ENCODE measurements at regions not wholly inside any gene's neighbourhood (a gene's known extent, or its start where the extent isn't known, plus 50 kb on each side); places are given as distances from the start of the nearest gene placed in this dataset.

- no peak overlapping the region for H3K27ac ChIP-seq (ENCODE audit: low read depth, low read length)
- no peaks in the 10 kb centered on the region for H3K9me3 ChIP-seq (ENCODE audit: control insufficient read depth, insufficient read depth, low read depth, low read length)
- no peaks in the 10 kb centered on the region for H3K36me3 ChIP-seq (ENCODE audit: control insufficient read depth, insufficient read depth, low read length)
- H3K27me3 ChIP-seq (ENCODE audit: control insufficient read depth, insufficient read depth, low read length), result no peaks in the 10 kb centered on the region
- H3K9ac ChIP-seq (ENCODE audit: low read length), result no peak overlapping the region
- H3K4me3 ChIP-seq (ENCODE audit: low read depth, low read length), result no peak overlapping the region
- H3K4me1 ChIP-seq (ENCODE audit: control insufficient read depth, insufficient read depth, low read length), result no peaks in the 10 kb centered on the region
These were observed 295.4 kb upstream of the PPFIA2 start for GRCh38 chr12:82054566-82054965.

- H3K36me3 ChIP-seq (ENCODE audit: control insufficient read depth, insufficient read depth, low read length), result no peaks in the 10 kb centered on the region
- H3K4me3 ChIP-seq (ENCODE audit: low read depth, low read length), result no peak overlapping the region
- no peak overlapping the region for H3K27ac ChIP-seq (ENCODE audit: low read depth, low read length)
- H3K4me1 ChIP-seq (ENCODE audit: control insufficient read depth, insufficient read depth, low read length), result no peaks in the 10 kb centered on the region
- H3K9me3 ChIP-seq (ENCODE audit: control insufficient read depth, insufficient read depth, low read depth, low read length), result no peaks in the 10 kb centered on the region
- H3K27me3 ChIP-seq (ENCODE audit: control insufficient read depth, insufficient read depth, low read length), result no peaks in the 10 kb centered on the region
- no peak overlapping the region for H3K9ac ChIP-seq (ENCODE audit: low read length)
These were observed 288.3 kb upstream of the PPFIA2 start for GRCh38 chr12:82047446-82047845.

DNA sequence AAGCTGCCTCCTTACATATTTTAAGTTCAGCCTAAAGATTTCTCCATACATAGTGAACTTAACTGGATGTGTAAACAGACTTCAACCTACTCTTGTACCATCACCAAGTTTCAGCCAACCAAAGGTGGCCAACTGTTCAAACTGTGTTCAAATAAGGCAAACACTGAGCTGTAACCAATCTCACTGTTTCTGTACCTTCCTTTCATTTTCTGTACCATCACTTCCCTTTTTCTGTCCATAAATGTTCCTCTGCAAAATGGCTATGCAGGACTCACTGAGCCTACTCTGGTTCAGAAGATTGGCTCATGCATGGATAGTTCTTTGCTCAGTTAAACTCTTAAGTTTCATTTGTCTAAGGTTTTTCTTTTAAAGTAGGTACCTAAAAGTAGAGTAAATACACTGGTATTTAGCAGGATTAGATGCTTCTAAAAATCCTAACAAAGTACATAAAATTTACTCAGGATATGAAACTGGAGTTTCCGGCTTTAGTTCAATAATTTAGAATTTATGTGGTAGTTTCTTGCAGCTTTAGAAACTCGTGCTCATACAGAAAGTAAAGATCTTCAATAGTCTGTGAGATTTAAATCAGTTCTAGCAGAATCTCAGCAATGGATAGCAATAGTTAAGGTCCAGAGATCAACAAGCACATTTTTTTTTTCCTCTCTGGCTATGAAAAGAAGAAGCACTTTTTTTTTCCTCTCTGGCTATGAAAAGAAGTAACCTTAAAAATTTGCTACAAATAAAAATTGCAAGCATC, 282.0 kb upstream of the PPFIA2 start:
- no peaks in the 10 kb centered on the region for H3K9me3 ChIP-seq (ENCODE audit: control insufficient read depth, insufficient read depth, low read depth, low read length)
- H3K27me3 ChIP-seq (ENCODE audit: control insufficient read depth, insufficient read depth, low read length), result no peaks in the 10 kb centered on the region
- H3K27ac ChIP-seq (ENCODE audit: low read depth, low read length), result no peak overlapping the region
- no peak overlapping the region for H3K4me3 ChIP-seq (ENCODE audit: low read depth, low read length)
- no peak overlapping the region for H3K9ac ChIP-seq (ENCODE audit: low read length)
- no peaks in the 10 kb centered on the region for H3K36me3 ChIP-seq (ENCODE audit: control insufficient read depth, insufficient read depth, low read length)
- no peaks in the 10 kb centered on the region for H3K4me1 ChIP-seq (ENCODE audit: control insufficient read depth, insufficient read depth, low read length)

DNA sequence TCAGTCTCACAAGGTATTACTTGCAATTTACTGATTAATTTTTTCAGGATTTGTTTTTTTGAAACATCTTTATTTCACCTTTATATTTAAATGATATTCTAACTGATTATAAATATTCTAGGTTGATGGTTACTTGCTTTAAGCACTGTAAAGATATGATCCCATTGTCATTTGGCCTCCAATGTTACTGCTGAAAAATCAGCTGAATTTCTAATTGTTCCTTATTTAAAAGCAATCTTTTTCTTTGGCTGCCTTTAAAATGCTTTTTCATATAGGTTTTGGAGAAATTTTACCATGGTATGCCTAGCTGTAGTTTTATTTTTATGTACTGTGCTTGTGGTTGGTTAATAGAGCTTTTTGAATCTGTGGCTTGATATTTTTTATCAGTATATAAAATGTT, 275.6 kb upstream of the PPFIA2 start:
- Histone ChIP-seq H3K27ac (ENCODE audit: low read depth, low read length) (no peak overlapping the region), H3K9me3 (ENCODE audit: control insufficient read depth, insufficient read depth, low read depth, low read length) (no peaks in the 10 kb centered on the region; the same call in 1 of the 2 replicates), H3K27me3 (ENCODE audit: control insufficient read depth, insufficient read depth, low read length) (no peaks in the 10 kb centered on the region), H3K4me3 (ENCODE audit: low read depth, low read length) (no peak overlapping the region), H3K4me1 (ENCODE audit: control insufficient read depth, insufficient read depth, low read length) (no peaks in the 10 kb centered on the region), H3K9ac (ENCODE audit: low read length) (no peak overlapping the region), H3K36me3 (ENCODE audit: control insufficient read depth, insufficient read depth, low read length) (no peaks in the 10 kb centered on the region)

GRCh38 chr12:82029936-82030335, 270.8 kb upstream of the PPFIA2 start:
- H3K36me3 ChIP-seq (ENCODE audit: control insufficient read depth, insufficient read depth, low read length), result no peaks in the 10 kb centered on the region
- H3K9ac ChIP-seq (ENCODE audit: low read length), result no peak overlapping the region
- H3K4me1 ChIP-seq (ENCODE audit: control insufficient read depth, insufficient read depth, low read length), result no peaks in the 10 kb centered on the region
- H3K9me3 ChIP-seq (ENCODE audit: control insufficient read depth, insufficient read depth, low read depth, low read length), result no peaks in the 10 kb centered on the region
- no peak overlapping the region for H3K27ac ChIP-seq (ENCODE audit: low read depth, low read length)
- no peak overlapping the region for H3K4me3 ChIP-seq (ENCODE audit: low read depth, low read length)
- no peaks in the 10 kb centered on the region for H3K27me3 ChIP-seq (ENCODE audit: control insufficient read depth, insufficient read depth, low read length)

GRCh38 chr12:82028772-82029171, 269.6 kb upstream of the PPFIA2 start:
- H3K9ac ChIP-seq (ENCODE audit: low read length), result no peak overlapping the region
- no peaks in the 10 kb centered on the region for H3K4me1 ChIP-seq (ENCODE audit: control insufficient read depth, insufficient read depth, low read length)
- H3K27me3 ChIP-seq (ENCODE audit: control insufficient read depth, insufficient read depth, low read length), result no peaks in the 10 kb centered on the region
- H3K9me3 ChIP-seq (ENCODE audit: control insufficient read depth, insufficient read depth, low read depth, low read length), result no peaks in the 10 kb centered on the region
- no peak overlapping the region for H3K27ac ChIP-seq (ENCODE audit: low read depth, low read length)
- H3K36me3 ChIP-seq (ENCODE audit: control insufficient read depth, insufficient read depth, low read length), result no peaks in the 10 kb centered on the region
- H3K4me3 ChIP-seq (ENCODE audit: low read depth, low read length), result no peak overlapping the region

- Histone ChIP-seq H3K4me3 (ENCODE audit: low read depth, low read length) (no peak overlapping the region), H3K36me3 (ENCODE audit: control insufficient read depth, insufficient read depth, low read length) (no peaks in the 10 kb centered on the region), H3K4me1 (ENCODE audit: control insufficient read depth, insufficient read depth, low read length) (no peaks in the 10 kb centered on the region), H3K9me3 (ENCODE audit: control insufficient read depth, insufficient read depth, low read depth, low read length) (no peaks in the 10 kb centered on the region), H3K27me3 (ENCODE audit: control insufficient read depth, insufficient read depth, low read length) (no peaks in the 10 kb centered on the region), H3K27ac (ENCODE audit: low read depth, low read length) (no peak overlapping the region), H3K9ac (ENCODE audit: low read length) (no peak overlapping the region)
These were observed 268.5 kb upstream of the PPFIA2 start for GRCh38 chr12:82027612-82028011.

GRCh38 chr12:82025462-82025861, 266.3 kb upstream of the PPFIA2 start:
- Histone ChIP-seq H3K36me3 (ENCODE audit: control insufficient read depth, insufficient read depth, low read length) (no peaks in the 10 kb centered on the region), H3K4me3 (ENCODE audit: low read depth, low read length) (no peak overlapping the region), H3K27me3 (ENCODE audit: control insufficient read depth, insufficient read depth, low read length) (no peaks in the 10 kb centered on the region), H3K27ac (ENCODE audit: low read depth, low read length) (no peak overlapping the region), H3K9me3 (ENCODE audit: control insufficient read depth, insufficient read depth, low read depth, low read length) (no peaks in the 10 kb centered on the region), H3K4me1 (ENCODE audit: control insufficient read depth, insufficient read depth, low read length) (no peaks in the 10 kb centered on the region), H3K9ac (ENCODE audit: low read length) (no peak overlapping the region)

DNA sequence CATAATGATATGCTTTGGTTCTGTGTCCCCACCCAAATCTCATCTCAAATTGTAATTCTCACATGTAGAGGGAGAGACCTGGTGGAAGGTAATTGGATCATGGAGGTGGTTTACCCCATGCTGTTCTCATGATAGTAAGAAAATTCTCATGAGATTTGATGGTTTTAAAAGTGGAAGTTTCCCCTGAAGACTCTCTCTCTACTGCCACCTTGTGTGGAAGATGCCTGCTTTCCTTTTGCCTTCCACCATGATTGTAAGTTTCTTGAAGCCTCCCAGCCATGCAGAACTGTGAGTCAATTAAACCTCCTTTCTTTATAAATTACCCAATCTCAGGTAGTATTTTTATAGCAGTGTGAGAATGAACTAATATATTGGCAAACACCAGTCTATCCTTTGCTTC, 260.4 kb upstream of the PPFIA2 start:
- Histone ChIP-seq H3K9ac (ENCODE audit: low read length) (no peak overlapping the region), H3K4me1 (ENCODE audit: control insufficient read depth, insufficient read depth, low read length) (no peaks in the 10 kb centered on the region), H3K27me3 (ENCODE audit: control insufficient read depth, insufficient read depth, low read length) (no peaks in the 10 kb centered on the region), H3K36me3 (ENCODE audit: control insufficient read depth, insufficient read depth, low read length) (no peaks in the 10 kb centered on the region), H3K4me3 (ENCODE audit: low read depth, low read length) (no peak overlapping the region), H3K9me3 (ENCODE audit: control insufficient read depth, insufficient read depth, low read depth, low read length) (peaks cover 9% of the 10 kb centered on the region; the same call in 1 of the 2 replicates), H3K27ac (ENCODE audit: low read depth, low read length) (no peak overlapping the region)

GRCh38 chr12:82015623-82016347, 256.6 kb upstream of the PPFIA2 start:
- no peaks in the 10 kb centered on the region for H3K27me3 ChIP-seq (ENCODE audit: control insufficient read depth, insufficient read depth, low read length)
- H3K4me1 ChIP-seq (ENCODE audit: control insufficient read depth, insufficient read depth, low read length), result no peaks in the 10 kb centered on the region
- no peak overlapping the region for H3K9ac ChIP-seq (ENCODE audit: low read length)
- no peak overlapping the region for H3K27ac ChIP-seq (ENCODE audit: low read depth, low read length)
- peaks cover 9% of the 10 kb centered on the region; the same call in 1 of the 2 replicates for H3K9me3 ChIP-seq (ENCODE audit: control insufficient read depth, insufficient read depth, low read depth, low read length)
- no peak overlapping the region for H3K4me3 ChIP-seq (ENCODE audit: low read depth, low read length)
- no peaks in the 10 kb centered on the region for H3K36me3 ChIP-seq (ENCODE audit: control insufficient read depth, insufficient read depth, low read length)

GRCh38 chr12:82012176-82012575, 253.0 kb upstream of the PPFIA2 start:
- Histone ChIP-seq H3K4me3 (ENCODE audit: low read depth, low read length) (no peak overlapping the region), H3K9ac (ENCODE audit: low read length) (no peak overlapping the region), H3K4me1 (ENCODE audit: control insufficient read depth, insufficient read depth, low read length) (no peaks in the 10 kb centered on the region), H3K36me3 (ENCODE audit: control insufficient read depth, insufficient read depth, low read length) (no peaks in the 10 kb centered on the region), H3K27ac (ENCODE audit: low read depth, low read length) (no peak overlapping the region), H3K27me3 (ENCODE audit: control insufficient read depth, insufficient read depth, low read length) (no peaks in the 10 kb centered on the region), H3K9me3 (ENCODE audit: control insufficient read depth, insufficient read depth, low read depth, low read length) (no peaks in the 10 kb centered on the region)
